IPS DF 19.7 (cell line): ENCODE measurements at regions not wholly inside any gene's neighbourhood (a gene's known extent, or its start where the extent isn't known, plus 50 kb on each side); places are given as distances from the start of the nearest gene placed in this dataset.
"Not testable (repeated sequence)": the region's sequence is repeated elsewhere in the genome, so short reads cannot be mapped to it uniquely, and the experiment has no call there.

Experiments
- DNase-seq: peaks from one replicate; pipeline ENCODE4 v3.0.0-alpha.2; 2013; ENCODE audit warnings: low read depth, low spot score

GRCh38 chr2:163121483-163121882 is 282.9 kb upstream of the KCNH7 start:
- DNase-seq: no peak

GRCh38 chr2:163119966-163120365 is 281.4 kb upstream of the KCNH7 start:
- no peak for DNase-seq

- DNase-seq: no peak
These were observed 248.4 kb upstream of the KCNH7 start for GRCh38 chr2:163086940-163087339.

GRCh38 chr2:163085366-163086024 is 246.9 kb upstream of the KCNH7 start:
- DNase-seq: not testable (repeated sequence)

- no peak for DNase-seq
These were observed 243.2 kb upstream of the KCNH7 start for GRCh38 chr2:163081754-163082153.

- peak; percentile 33 for DNase-seq
These were observed 238.7 kb upstream of the KCNH7 start for GRCh38 chr2:163077241-163077640.

GRCh38 chr2:163066085-163066484 is 227.5 kb upstream of the KCNH7 start:
- no peak for DNase-seq

GRCh38 chr2:163062524-163062923 is 224.0 kb upstream of the KCNH7 start:
- no peak for DNase-seq

- DNase-seq: no peak
These were observed 208.0 kb upstream of the KCNH7 start for GRCh38 chr2:163046615-163047014.

GRCh38 chr2:163045830-163046229 is 207.3 kb upstream of the KCNH7 start:
- DNase-seq: no peak

GRCh38 chr2:163044114-163044513 is 205.5 kb upstream of the KCNH7 start:
- DNase-seq: no peak

- no peak for DNase-seq
These were observed 204.6 kb upstream of the KCNH7 start for GRCh38 chr2:163043201-163043600.

GRCh38 chr2:163039266-163039665 is 200.7 kb upstream of the KCNH7 start:
- no peak for DNase-seq

- no peak for DNase-seq
These were observed 190.2 kb upstream of the KCNH7 start for GRCh38 chr2:163028807-163029206.

- not testable (repeated sequence) for DNase-seq
These were observed 187.7 kb upstream of the KCNH7 start for GRCh38 chr2:163026136-163026775.

GRCh38 chr2:163016882-163017281 is 178.3 kb upstream of the KCNH7 start:
- not testable (repeated sequence) for DNase-seq

GRCh38 chr2:163011000-163011399 is 172.4 kb upstream of the KCNH7 start:
- no peak for DNase-seq

GRCh38 chr2:163008642-163009041 is 170.1 kb upstream of the KCNH7 start:
- no peak for DNase-seq

- no peak for DNase-seq
These were observed 156.2 kb upstream of the KCNH7 start for GRCh38 chr2:162994718-162995117.

GRCh38 chr2:162992828-162993227 is 154.3 kb upstream of the KCNH7 start:
- DNase-seq: no peak

GRCh38 chr2:162989507-162989906 is 150.9 kb upstream of the KCNH7 start:
- no peak for DNase-seq

- no peak for DNase-seq
These were observed 136.2 kb upstream of the KCNH7 start for GRCh38 chr2:162974771-162975170.

- DNase-seq: no peak
These were observed 133.8 kb upstream of the KCNH7 start for GRCh38 chr2:162972383-162972782.

GRCh38 chr2:162968306-162968705 is 129.7 kb upstream of the KCNH7 start:
- no peak for DNase-seq
